Liver (tissue), 8 donors: ENCODE measurements at regions not wholly inside any gene's neighbourhood (a gene's known extent, or its start where the extent isn't known, plus 50 kb on each side); places are given as distances from the start of the nearest gene placed in this dataset.

Source experiments
- DNase-seq: peaks from one replicate; pipeline ENCODE4 v3.0.0-alpha.2; 2017; ENCODE audit warnings: low spot score
- H3K27ac ChIP-seq, 2 donors: one replicate each; pipeline ENCODE4 v1.7.0; 2013; ENCODE audit warnings: inconsistent platforms in 2 of 2, low read length in 2 of 2, control low read depth in 1 of 2, low read depth in 1 of 2, mild to moderate bottlenecking in 1 of 2
- H3K27me3 ChIP-seq, 4 donors: one replicate each; pipeline versions ENCODE4 v1.6.1 to v1.7.0; 2013; ENCODE audit warnings: low read length in 3 of 4, inconsistent platforms in 1 of 4, mild to moderate bottlenecking in 1 of 4, moderate library complexity in 1 of 4; ENCODE audit not compliant: control insufficient read depth in 4 of 4, insufficient read depth in 4 of 4
- H3K36me3 ChIP-seq, 4 donors: one replicate each; pipeline versions ENCODE4 v1.6.1 to v1.7.0; 2013; ENCODE audit warnings: low read length in 3 of 4, mild to moderate bottlenecking in 3 of 4, low read depth in 1 of 4, moderate library complexity in 1 of 4; ENCODE audit not compliant: control insufficient read depth in 4 of 4, insufficient read depth in 3 of 4
- H3K4me1 ChIP-seq, 4 donors: one replicate each; pipeline versions ENCODE4 v1.6.1 to v1.7.0; 2013; ENCODE audit warnings: low read length in 3 of 4, mild to moderate bottlenecking in 3 of 4, moderate library complexity in 1 of 4; ENCODE audit not compliant: control insufficient read depth in 4 of 4, insufficient read depth in 4 of 4
- H3K4me3 ChIP-seq, 3 donors: one replicate each; pipeline versions ENCODE4 v1.6.1 to v1.7.0; 2013; ENCODE audit warnings: low read length in 3 of 3, control low read depth in 1 of 3, low read depth in 1 of 3, mild to moderate bottlenecking in 1 of 3
- H3K9ac ChIP-seq, 2 donors: one replicate each; pipeline ENCODE4 v1.7.0; 2013; ENCODE audit warnings: low read length in 2 of 2, mild to moderate bottlenecking in 2 of 2, moderate library complexity in 2 of 2, control low read depth in 1 of 2, low read depth in 1 of 2
- H3K9me3 ChIP-seq, 4 donors: one replicate each; pipeline versions ENCODE4 v1.6.1 to v1.7.0; 2013; ENCODE audit warnings: low read length in 3 of 4; ENCODE audit not compliant: control insufficient read depth in 4 of 4
- EGR1 ChIP-seq, 2 donors: IDR thresholded peaks; 2 replicates each; pipeline ENCODE4 v1.6.1; 2016 to 2018; ENCODE audit warnings: antibody characterized with exemption in 2 of 2, low read depth in 2 of 2
- FOXA1 ChIP-seq: IDR thresholded peaks from 2 replicates; pipeline ENCODE4 v1.6.1; 2016; ENCODE audit warnings: antibody characterized with exemption
- FOXA2 ChIP-seq: IDR thresholded peaks from 2 replicates; pipeline ENCODE4 v1.6.1; 2016; ENCODE audit warnings: antibody characterized with exemption
- GABPA ChIP-seq, 2 donors: IDR thresholded peaks in 1 of 2; conservative IDR thresholded peaks in 1 of 2; 2 replicates each; pipeline ENCODE4 v1.6.1; 2016; ENCODE audit warnings: antibody characterized with exemption in 2 of 2, mild to moderate bottlenecking in 1 of 2, moderate library complexity in 1 of 2
- HNF4A ChIP-seq, 2 donors: conservative IDR thresholded peaks; 2 replicates each; pipeline ENCODE4 v1.6.1; 2016; ENCODE audit warnings: antibody characterized with exemption in 2 of 2, mild to moderate bottlenecking in 2 of 2
- HNF4G ChIP-seq: IDR thresholded peaks from 2 replicates; pipeline ENCODE4 v1.6.1; 2016; ENCODE audit warnings: antibody characterized with exemption
- NR2F2 ChIP-seq: IDR thresholded peaks from 2 replicates; pipeline ENCODE4 v1.6.1; 2016; ENCODE audit warnings: antibody characterized with exemption
- RAD21 ChIP-seq, 2 donors: IDR thresholded peaks; 2 replicates each; pipeline ENCODE4 v1.6.1; 2016; ENCODE audit warnings: antibody characterized with exemption in 2 of 2, mild to moderate bottlenecking in 2 of 2
- SP1 ChIP-seq: IDR thresholded peaks from 2 replicates; pipeline ENCODE4 v1.6.1; 2018; ENCODE audit warnings: antibody characterized with exemption, mild to moderate bottlenecking
- TAF1 ChIP-seq: conservative IDR thresholded peaks from 2 replicates; pipeline ENCODE4 v1.6.1; 2016; ENCODE audit warnings: antibody characterized with exemption, mild to moderate bottlenecking
- YY1 ChIP-seq: IDR thresholded peaks from 2 replicates; pipeline ENCODE4 v1.6.1; 2016; ENCODE audit warnings: antibody characterized with exemption, mild to moderate bottlenecking
- WGBS: extraction: QIAGEN DNeasy Blood & Tissue Kit; methylation state at CpG from one replicate; pipeline ENCODE4 v1.1.7; 2013; 5-methylcytosine and 5-hydroxymethylcytosine counted together
- TF ChIP-seq, protein P1 (sequence below): IDR thresholded peaks from 2 replicates; pipeline ENCODE4 v1.6.1; 2016; ENCODE audit warnings: antibody characterized with exemption
- TF ChIP-seq, protein P2 (sequence below): IDR thresholded peaks from 2 replicates; pipeline ENCODE4 v1.6.1; 2016; ENCODE audit warnings: antibody characterized with exemption
- TF ChIP-seq, protein P3 (sequence below): IDR thresholded peaks from 2 replicates; pipeline ENCODE4 v1.6.1; 2016; ENCODE audit warnings: antibody characterized with exemption, mild to moderate bottlenecking
- TF ChIP-seq, protein P4 (sequence below): IDR thresholded peaks from 2 replicates; pipeline ENCODE4 v1.6.1; 2016; ENCODE audit warnings: antibody characterized with exemption
- TF ChIP-seq, protein P5 (sequence below): fragments of 150-350 bp; IDR thresholded peaks from 2 replicates; pipeline ENCODE4 v1.5.1; 2017; ENCODE audit warnings: improper control_type of control experiment, low read depth, low read length; ENCODE audit not compliant: missing input control
- donor health status: healthy.
- donor health status: healthy.
- donor health status: healthy.
- donor health status: healthy.
- donor health status: healthy.

DNA sequence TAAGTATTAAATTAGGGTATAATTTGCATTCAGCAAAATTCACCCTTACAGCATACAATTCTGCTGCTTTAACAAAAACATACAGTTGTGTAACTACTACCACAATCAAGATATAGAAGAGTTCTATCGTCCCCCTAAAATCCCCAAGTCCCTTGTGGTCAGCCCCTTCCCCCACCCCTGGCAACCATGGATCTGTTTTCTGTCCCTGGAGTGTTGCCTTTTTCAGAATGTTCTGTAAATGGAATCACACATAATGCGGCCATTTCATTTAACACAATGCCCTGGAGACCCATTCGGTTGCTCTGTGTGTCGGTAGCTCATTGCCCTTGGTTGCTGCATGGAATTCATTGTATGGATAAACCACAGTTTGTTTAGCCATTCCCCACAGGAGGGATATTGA is 190.2 kb downstream of the IRX5 start (continued):
- TF ChIP-seq, protein P1, sequence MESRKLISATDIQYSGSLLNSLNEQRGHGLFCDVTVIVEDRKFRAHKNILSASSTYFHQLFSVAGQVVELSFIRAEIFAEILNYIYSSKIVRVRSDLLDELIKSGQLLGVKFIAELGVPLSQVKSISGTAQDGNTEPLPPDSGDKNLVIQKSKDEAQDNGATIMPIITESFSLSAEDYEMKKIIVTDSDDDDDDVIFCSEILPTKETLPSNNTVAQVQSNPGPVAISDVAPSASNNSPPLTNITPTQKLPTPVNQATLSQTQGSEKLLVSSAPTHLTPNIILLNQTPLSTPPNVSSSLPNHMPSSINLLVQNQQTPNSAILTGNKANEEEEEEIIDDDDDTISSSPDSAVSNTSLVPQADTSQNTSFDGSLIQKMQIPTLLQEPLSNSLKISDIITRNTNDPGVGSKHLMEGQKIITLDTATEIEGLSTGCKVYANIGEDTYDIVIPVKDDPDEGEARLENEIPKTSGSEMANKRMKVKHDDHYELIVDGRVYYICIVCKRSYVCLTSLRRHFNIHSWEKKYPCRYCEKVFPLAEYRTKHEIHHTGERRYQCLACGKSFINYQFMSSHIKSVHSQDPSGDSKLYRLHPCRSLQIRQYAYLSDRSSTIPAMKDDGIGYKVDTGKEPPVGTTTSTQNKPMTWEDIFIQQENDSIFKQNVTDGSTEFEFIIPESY, result no peak

DNA sequence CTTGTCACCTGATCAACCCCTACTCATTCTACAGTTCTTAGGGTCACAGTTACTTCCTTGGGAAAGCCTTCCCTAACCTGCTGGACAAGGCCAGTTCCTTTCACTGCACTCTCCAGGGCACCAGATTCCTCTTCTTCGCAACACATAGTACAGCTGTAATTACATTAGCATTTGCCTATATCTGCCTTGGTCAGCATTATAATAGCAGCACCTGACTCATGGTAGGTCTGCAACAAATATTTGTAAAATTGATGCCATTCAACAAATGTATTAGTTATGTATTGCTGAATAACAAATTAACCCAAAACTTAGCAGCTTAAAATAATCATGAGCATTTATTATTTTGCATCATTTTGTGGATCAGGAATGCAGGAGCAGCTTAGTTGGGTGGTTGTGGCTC is 193.0 kb downstream of the IRX5 start:
- H3K9ac ChIP-seq, result no peak overlapping the region
- peaks cover 0 to 4% (median 0%) of the 10 kb centered on the region in 4 donors for H3K9me3 ChIP-seq
- H3K27ac ChIP-seq, result no peak overlapping the region
- no peak overlapping the region for H3K4me3 ChIP-seq
- no peaks in the 10 kb centered on the region for H3K36me3 ChIP-seq
- 99% methylated on average over 1 of the region's 1 CpG for WGBS
- DNase-seq, result no peak
- TF ChIP-seq FOXA1 (no peak), GABPA (IDR thresholded peaks at IDR 0.05 in 1 of 2, conservative IDR thresholded peaks at IDR 0.05 in 1 of 2) (no peak), SP1 (no peak)
- no peaks in the 10 kb centered on the region for H3K4me1 ChIP-seq
- no peaks in the 10 kb centered on the region for H3K27me3 ChIP-seq

DNA sequence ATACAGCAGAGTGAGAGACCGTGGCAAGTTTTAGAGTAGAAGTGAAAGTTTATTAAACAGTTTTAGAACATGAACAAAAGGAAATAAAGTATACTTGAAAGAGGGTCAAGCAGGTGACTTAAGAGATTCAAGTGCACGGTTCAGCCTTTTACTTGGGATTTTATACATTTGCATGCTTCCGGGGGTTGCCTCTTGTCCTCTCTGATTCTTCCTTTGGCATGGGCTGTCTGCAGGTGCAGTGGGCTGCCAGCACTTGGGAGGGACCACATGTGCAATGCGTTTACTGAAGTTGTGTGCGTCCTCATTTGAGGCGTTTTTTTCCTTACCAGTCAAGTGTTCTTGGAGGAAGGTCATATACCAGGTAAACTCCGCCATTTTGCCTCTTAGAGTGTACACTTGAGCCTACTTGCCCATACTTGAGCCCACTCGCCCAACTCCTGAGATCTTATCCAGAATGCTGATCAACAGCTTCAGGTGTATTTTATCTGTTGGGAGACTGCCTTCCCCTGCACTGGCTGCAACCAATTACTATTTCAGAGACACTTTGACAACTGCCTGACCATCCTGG is 195.2 kb downstream of the IRX5 start:
- Histone ChIP-seq H3K27ac (no peak overlapping the region), H3K4me1 (no peaks in the 10 kb centered on the region), H3K36me3 (no peaks in the 10 kb centered on the region), H3K9me3 (peaks cover 0 to 4% (median 0%) of the 10 kb centered on the region in 4 donors), H3K27me3 (no peaks in the 10 kb centered on the region), H3K4me3 (no peak overlapping the region), H3K9ac (no peak overlapping the region)
- 86% methylated on average over 8 of the region's 8 CpGs for whole genome bisulfite sequencing
- TF ChIP-seq, protein P2, sequence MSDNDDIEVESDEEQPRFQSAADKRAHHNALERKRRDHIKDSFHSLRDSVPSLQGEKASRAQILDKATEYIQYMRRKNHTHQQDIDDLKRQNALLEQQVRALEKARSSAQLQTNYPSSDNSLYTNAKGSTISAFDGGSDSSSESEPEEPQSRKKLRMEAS, result no peak
- TF ChIP-seq HNF4G (no peak), YY1 (no peak), NR2F2 (no peak)
- DNase-seq, result no peak

DNA sequence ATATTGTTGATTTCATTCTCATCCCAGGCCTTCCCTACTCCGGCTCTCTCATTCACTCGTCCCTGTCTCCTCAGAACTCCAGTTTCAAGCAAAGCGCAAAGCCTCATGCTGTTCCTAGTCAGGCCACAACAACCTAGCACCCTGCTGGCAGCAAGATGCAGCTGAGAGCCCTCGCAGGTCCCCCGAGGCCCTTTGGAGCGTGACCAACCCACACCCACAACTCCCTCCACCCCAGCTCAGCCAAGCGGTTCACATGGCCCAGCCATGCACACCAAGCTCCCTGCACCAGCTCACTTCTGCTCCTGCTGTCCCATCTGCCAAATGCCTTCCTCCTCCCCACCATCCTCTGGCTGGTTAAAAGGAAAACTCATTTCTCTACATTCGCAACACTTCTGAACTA is 195.8 kb downstream of the IRX5 start:
- WGBS, result 79% methylated on average over 8 of the region's 8 CpGs
- peaks cover 0 to 4% (median 0%) of the 10 kb centered on the region in 4 donors for H3K9me3 ChIP-seq

More for the DNA sequence above, 195.8 kb downstream of the IRX5 start:
- Histone ChIP-seq H3K27ac (no peak overlapping the region), H3K27me3 (no peaks in the 10 kb centered on the region), H3K36me3 (no peaks in the 10 kb centered on the region), H3K9ac (no peak overlapping the region), H3K4me1 (no peaks in the 10 kb centered on the region), H3K4me3 (no peak overlapping the region)
- no peak for DNase-seq
- TF ChIP-seq EGR1 (IDR thresholded peaks at IDR 0.05; ENCODE audit: low read depth in 2 of 2) (no peak), HNF4G (no peak), HNF4A (conservative IDR thresholded peaks at IDR 0.05) (no peak), FOXA1 (no peak), NR2F2 (no peak), SP1 (no peak), YY1 (no peak), RAD21 (IDR thresholded peaks at IDR 0.05) (no peak), TAF1 (no peak), GABPA (IDR thresholded peaks at IDR 0.05 in 1 of 2, conservative IDR thresholded peaks at IDR 0.05 in 1 of 2) (no peak), FOXA2 (no peak)
- TF ChIP-seq, protein P3, sequence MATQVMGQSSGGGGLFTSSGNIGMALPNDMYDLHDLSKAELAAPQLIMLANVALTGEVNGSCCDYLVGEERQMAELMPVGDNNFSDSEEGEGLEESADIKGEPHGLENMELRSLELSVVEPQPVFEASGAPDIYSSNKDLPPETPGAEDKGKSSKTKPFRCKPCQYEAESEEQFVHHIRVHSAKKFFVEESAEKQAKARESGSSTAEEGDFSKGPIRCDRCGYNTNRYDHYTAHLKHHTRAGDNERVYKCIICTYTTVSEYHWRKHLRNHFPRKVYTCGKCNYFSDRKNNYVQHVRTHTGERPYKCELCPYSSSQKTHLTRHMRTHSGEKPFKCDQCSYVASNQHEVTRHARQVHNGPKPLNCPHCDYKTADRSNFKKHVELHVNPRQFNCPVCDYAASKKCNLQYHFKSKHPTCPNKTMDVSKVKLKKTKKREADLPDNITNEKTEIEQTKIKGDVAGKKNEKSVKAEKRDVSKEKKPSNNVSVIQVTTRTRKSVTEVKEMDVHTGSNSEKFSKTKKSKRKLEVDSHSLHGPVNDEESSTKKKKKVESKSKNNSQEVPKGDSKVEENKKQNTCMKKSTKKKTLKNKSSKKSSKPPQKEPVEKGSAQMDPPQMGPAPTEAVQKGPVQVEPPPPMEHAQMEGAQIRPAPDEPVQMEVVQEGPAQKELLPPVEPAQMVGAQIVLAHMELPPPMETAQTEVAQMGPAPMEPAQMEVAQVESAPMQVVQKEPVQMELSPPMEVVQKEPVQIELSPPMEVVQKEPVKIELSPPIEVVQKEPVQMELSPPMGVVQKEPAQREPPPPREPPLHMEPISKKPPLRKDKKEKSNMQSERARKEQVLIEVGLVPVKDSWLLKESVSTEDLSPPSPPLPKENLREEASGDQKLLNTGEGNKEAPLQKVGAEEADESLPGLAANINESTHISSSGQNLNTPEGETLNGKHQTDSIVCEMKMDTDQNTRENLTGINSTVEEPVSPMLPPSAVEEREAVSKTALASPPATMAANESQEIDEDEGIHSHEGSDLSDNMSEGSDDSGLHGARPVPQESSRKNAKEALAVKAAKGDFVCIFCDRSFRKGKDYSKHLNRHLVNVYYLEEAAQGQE, result no peak
- TF ChIP-seq, protein P4, sequence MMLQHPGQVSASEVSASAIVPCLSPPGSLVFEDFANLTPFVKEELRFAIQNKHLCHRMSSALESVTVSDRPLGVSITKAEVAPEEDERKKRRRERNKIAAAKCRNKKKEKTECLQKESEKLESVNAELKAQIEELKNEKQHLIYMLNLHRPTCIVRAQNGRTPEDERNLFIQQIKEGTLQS, result no peak
- TF ChIP-seq, protein P5, sequence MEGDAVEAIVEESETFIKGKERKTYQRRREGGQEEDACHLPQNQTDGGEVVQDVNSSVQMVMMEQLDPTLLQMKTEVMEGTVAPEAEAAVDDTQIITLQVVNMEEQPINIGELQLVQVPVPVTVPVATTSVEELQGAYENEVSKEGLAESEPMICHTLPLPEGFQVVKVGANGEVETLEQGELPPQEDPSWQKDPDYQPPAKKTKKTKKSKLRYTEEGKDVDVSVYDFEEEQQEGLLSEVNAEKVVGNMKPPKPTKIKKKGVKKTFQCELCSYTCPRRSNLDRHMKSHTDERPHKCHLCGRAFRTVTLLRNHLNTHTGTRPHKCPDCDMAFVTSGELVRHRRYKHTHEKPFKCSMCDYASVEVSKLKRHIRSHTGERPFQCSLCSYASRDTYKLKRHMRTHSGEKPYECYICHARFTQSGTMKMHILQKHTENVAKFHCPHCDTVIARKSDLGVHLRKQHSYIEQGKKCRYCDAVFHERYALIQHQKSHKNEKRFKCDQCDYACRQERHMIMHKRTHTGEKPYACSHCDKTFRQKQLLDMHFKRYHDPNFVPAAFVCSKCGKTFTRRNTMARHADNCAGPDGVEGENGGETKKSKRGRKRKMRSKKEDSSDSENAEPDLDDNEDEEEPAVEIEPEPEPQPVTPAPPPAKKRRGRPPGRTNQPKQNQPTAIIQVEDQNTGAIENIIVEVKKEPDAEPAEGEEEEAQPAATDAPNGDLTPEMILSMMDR, result no peak
- TF ChIP-seq, protein P1, result no peak
